Osteocyte (in vitro differentiated cells): ENCODE measurements at regions not wholly inside any gene's neighbourhood (a gene's known extent, or its start where the extent isn't known, plus 50 kb on each side); places are given as distances from the start of the nearest gene placed in this dataset.

Experiments used
- DNase-seq: peaks from one replicate; pipeline ENCODE4 v3.0.0; 2021; ENCODE audit warnings: mixed read lengths; ENCODE audit not compliant: unreplicated experiment; ENCODE audit errors: extremely low spot score
- H3K27ac Mint-ChIP-seq: one replicate; pipeline ENCODE4 v1.8.0; 2021; ENCODE audit warnings: mild to moderate bottlenecking, mixed read lengths; ENCODE audit not compliant: unreplicated experiment
- H3K27me3 Mint-ChIP-seq: one replicate; pipeline ENCODE4 v1.8.0; 2021; ENCODE audit warnings: mixed read lengths; ENCODE audit not compliant: unreplicated experiment
- H3K36me3 Mint-ChIP-seq: one replicate; pipeline ENCODE4 v1.8.0; 2021; ENCODE audit warnings: mixed read lengths; ENCODE audit not compliant: unreplicated experiment
- H3K4me1 Mint-ChIP-seq: one replicate; pipeline ENCODE4 v1.8.0; 2021; ENCODE audit warnings: mixed read lengths; ENCODE audit not compliant: unreplicated experiment
- H3K4me3 Mint-ChIP-seq: one replicate; pipeline ENCODE4 v1.8.0; 2021; ENCODE audit warnings: mild to moderate bottlenecking, moderate library complexity, mixed read lengths; ENCODE audit not compliant: unreplicated experiment
- H3K9me3 Mint-ChIP-seq: one replicate; pipeline ENCODE4 v1.8.0; 2021; ENCODE audit warnings: mixed read lengths; ENCODE audit not compliant: unreplicated experiment
- CTCF ChIP-seq: fragments of 200-600 bp; sonication (generic); IDR thresholded peaks from 2 replicates; pipeline ENCODE4 v1.5.0; 2021; ENCODE audit warnings: antibody characterized with exemption, mild to moderate bottlenecking, moderate library complexity

GRCh38 chr1:96376846-96377245 lies 344.7 kb upstream of the PTBP2 start:
- H3K4me1 Mint-ChIP-seq: peaks cover 18% of the 10 kb centered on the region
- H3K9me3 Mint-ChIP-seq: peaks cover 29% of the 10 kb centered on the region
- no peak for TF ChIP-seq CTCF

DNA sequence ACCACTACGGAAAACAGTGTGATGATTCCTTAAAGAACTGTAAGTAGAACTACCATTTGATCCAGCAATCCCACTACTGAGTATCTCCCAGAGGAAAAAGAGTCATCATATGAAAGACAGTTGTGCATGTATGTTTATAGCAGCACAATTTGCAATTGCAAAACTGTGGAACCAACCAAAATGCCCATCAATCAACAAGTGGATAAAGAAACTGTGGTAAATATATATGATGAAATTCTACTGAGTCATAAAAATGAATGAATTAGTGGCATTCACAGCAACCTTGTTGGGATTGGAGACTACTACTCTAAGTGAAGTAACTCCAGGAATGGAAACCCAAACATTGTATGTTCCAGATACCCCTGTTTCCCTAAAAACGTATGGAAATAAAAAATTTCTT lies 337.0 kb upstream of the PTBP2 start:
- H3K4me1 Mint-ChIP-seq: peaks cover 20% of the 10 kb centered on the region
- no peaks in the 10 kb centered on the region for H3K27me3 Mint-ChIP-seq
- H3K27ac Mint-ChIP-seq: no peak overlapping the region
- no peak overlapping the region for H3K4me3 Mint-ChIP-seq
- no peak for TF ChIP-seq CTCF
- peaks cover 3% of the 10 kb centered on the region for H3K36me3 Mint-ChIP-seq
- DNase-seq: no peak
- peaks cover 18% of the 10 kb centered on the region for H3K9me3 Mint-ChIP-seq

More at GRCh38 chr1:96376846-96377245, 344.7 kb upstream of the PTBP2 start:
- H3K4me3 Mint-ChIP-seq: no peak overlapping the region
- H3K36me3 Mint-ChIP-seq: peaks cover 8% of the 10 kb centered on the region
- H3K27me3 Mint-ChIP-seq: no peaks in the 10 kb centered on the region
- DNase-seq: no peak
- H3K27ac Mint-ChIP-seq: no peak overlapping the region

DNA sequence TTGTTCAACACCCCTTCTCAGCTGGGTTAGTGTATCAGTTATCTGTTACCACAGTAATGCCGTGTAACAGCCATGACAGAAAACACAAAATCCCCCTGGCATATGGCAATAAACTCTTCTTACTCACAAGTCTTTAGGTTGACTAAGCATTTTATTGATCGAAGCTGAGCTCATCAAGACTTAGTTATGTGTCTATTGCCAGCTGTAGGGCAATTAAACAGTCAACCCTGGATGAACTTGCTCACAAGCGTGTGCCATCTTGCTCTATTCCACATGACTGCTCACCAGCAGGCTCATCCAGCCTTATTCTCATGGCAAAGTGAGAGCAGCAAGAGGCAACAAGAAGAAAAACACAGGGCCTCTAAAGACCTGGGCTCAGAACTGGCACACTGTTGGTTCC lies 333.8 kb upstream of the PTBP2 start:
- H3K4me3 Mint-ChIP-seq: no peak overlapping the region
- no peak for TF ChIP-seq CTCF
- no peak overlapping the region for H3K27ac Mint-ChIP-seq
- no peaks in the 10 kb centered on the region for H3K36me3 Mint-ChIP-seq
- H3K9me3 Mint-ChIP-seq: peaks cover 11% of the 10 kb centered on the region
- DNase-seq: no peak
- H3K27me3 Mint-ChIP-seq: no peaks in the 10 kb centered on the region
- H3K4me1 Mint-ChIP-seq: peaks cover 23% of the 10 kb centered on the region

- no peak for DNase-seq
- Mint-ChIP-seq H3K4me3 (no peak overlapping the region), H3K27me3 (no peaks in the 10 kb centered on the region), H3K27ac (peak overlapping the region; percentile 5), H3K4me1 (peaks cover 23% of the 10 kb centered on the region), H3K36me3 (no peaks in the 10 kb centered on the region), H3K9me3 (peaks cover 10% of the 10 kb centered on the region)
- TF ChIP-seq CTCF: no peak
Observed at GRCh38 chr1:96388421-96389310, 332.9 kb upstream of the PTBP2 start.

DNA sequence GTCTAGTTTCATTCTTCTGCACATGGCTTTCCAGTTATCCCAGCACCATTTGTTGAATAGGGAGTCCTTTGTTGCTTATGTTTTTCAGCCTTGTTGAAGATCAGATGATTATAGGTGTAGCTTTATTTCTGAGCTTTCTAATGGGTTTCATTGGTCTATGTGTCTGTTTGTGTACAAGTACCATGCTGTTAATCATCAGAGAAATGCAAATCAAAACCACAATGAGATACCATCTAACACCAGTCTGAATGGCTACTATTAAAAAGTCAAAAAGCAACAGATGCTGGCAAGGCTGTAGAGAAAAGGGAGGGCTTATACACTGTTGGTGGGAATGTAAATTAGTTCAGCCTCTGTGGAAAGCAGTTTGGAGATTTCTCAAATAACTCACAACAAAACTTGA lies 321.5 kb upstream of the PTBP2 start:
- no peak for TF ChIP-seq CTCF
- H3K9me3 Mint-ChIP-seq: peaks cover 18% of the 10 kb centered on the region
- H3K27ac Mint-ChIP-seq: no peak overlapping the region
- H3K4me3 Mint-ChIP-seq: no peak overlapping the region
- peaks cover 3% of the 10 kb centered on the region for H3K36me3 Mint-ChIP-seq
- no peaks in the 10 kb centered on the region for H3K27me3 Mint-ChIP-seq
- H3K4me1 Mint-ChIP-seq: peaks cover 26% of the 10 kb centered on the region
- DNase-seq: no peak
